T-helper 1 cell treated with Interleukin-12 subunit alpha and Interleukin-12 subunit beta and Interleukin-4 antibody, amounts not matched to agents 30 μg/mL and 1 μg/mL, for 36 hours (primary cell): ENCODE measurements at regions not wholly inside any gene's neighbourhood (a gene's known extent, or its start where the extent isn't known, plus 50 kb on each side); places are given as distances from the start of the nearest gene placed in this dataset.
"Not testable (repeated sequence)": the region's sequence is repeated elsewhere in the genome, so short reads cannot be mapped to it uniquely, and the experiment has no call there.

ENCODE experiments used
- H3K27ac Mint-ChIP-seq: one replicate; pipeline ENCODE4 v1.8.0; 2021; ENCODE audit warnings: mild to moderate bottlenecking, mixed read lengths
- H3K27me3 Mint-ChIP-seq: one replicate; pipeline ENCODE4 v1.8.0; 2021; ENCODE audit warnings: low read depth, mixed read lengths
- H3K36me3 Mint-ChIP-seq: one replicate; pipeline ENCODE4 v1.8.0; 2021; ENCODE audit warnings: low read depth, mixed read lengths
- H3K4me1 Mint-ChIP-seq: one replicate; pipeline ENCODE4 v1.8.0; 2021; ENCODE audit warnings: low read depth, mixed read lengths
- H3K4me3 Mint-ChIP-seq: one replicate; pipeline ENCODE4 v1.8.0; 2021; ENCODE audit warnings: mild to moderate bottlenecking, moderate library complexity, mixed read lengths
- H3K9me3 Mint-ChIP-seq: one replicate; pipeline ENCODE4 v1.8.0; 2021; ENCODE audit warnings: mixed read lengths

DNA sequence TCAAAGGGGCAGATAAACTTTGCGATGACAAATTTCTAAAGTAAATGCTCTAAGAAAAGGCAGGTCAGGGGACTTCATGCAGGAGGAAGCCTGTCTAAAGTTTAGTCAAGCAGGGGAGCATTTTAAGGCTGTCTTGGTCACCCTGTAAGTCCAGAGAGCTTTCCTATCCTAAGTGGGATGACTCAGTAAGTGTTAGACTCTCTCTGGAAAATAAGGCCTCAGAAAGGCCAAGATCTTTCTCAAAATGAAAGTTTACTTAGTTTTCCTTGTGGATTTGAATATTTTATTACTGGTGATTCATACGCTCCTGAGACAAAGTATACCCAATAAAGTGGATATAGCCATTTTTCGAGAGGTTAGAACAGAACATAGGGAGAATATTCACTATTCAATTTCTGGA, 806.9 kb upstream of the CDH9 start:
- no peaks in the 10 kb centered on the region for H3K27me3 Mint-ChIP-seq
- no peak overlapping the region for H3K27ac Mint-ChIP-seq
- H3K36me3 Mint-ChIP-seq: no peaks in the 10 kb centered on the region
- H3K9me3 Mint-ChIP-seq: peaks cover 44% of the 10 kb centered on the region
- H3K4me3 Mint-ChIP-seq: no peak overlapping the region
- H3K4me1 Mint-ChIP-seq: no peaks in the 10 kb centered on the region

DNA sequence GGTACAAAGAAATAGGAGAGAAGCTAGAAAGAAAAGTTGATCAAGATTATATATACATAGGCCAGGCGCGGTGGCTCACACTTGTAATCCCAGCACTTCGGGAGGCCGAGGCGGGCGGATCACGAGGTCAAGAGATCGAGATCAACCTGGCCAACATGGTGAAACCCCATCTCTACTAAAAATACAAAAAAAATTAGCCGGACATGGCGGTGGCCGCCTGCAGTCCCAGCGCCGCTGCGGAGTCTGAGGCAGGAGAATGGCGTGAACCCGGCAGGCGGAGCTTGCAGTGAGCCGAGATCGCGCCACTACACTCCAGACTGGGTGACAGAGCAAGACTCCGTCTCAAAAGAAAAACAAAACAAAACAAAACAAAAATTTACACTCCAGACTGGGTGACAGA, 798.3 kb upstream of the CDH9 start:
- H3K4me1 Mint-ChIP-seq, H3K27me3 Mint-ChIP-seq, H3K36me3 Mint-ChIP-seq, H3K27ac Mint-ChIP-seq, H3K4me3 Mint-ChIP-seq: not testable (repeated sequence)
- peaks cover 17% of the 10 kb centered on the region for H3K9me3 Mint-ChIP-seq

GRCh38 chr5:27832886-27833285, 794.5 kb upstream of the CDH9 start:
- H3K4me1 Mint-ChIP-seq: no peaks in the 10 kb centered on the region
- H3K27ac Mint-ChIP-seq: no peak overlapping the region
- no peak overlapping the region for H3K4me3 Mint-ChIP-seq
- H3K36me3 Mint-ChIP-seq: no peaks in the 10 kb centered on the region
- H3K9me3 Mint-ChIP-seq: peaks cover 17% of the 10 kb centered on the region
- no peaks in the 10 kb centered on the region for H3K27me3 Mint-ChIP-seq

- Mint-ChIP-seq H3K27me3 (no peaks in the 10 kb centered on the region), H3K9me3 (peaks cover 13% of the 10 kb centered on the region), H3K27ac (no peak overlapping the region), H3K4me3 (no peak overlapping the region), H3K36me3 (no peaks in the 10 kb centered on the region), H3K4me1 (no peaks in the 10 kb centered on the region)
Observed at GRCh38 chr5:27830546-27830945, 792.2 kb upstream of the CDH9 start.

DNA sequence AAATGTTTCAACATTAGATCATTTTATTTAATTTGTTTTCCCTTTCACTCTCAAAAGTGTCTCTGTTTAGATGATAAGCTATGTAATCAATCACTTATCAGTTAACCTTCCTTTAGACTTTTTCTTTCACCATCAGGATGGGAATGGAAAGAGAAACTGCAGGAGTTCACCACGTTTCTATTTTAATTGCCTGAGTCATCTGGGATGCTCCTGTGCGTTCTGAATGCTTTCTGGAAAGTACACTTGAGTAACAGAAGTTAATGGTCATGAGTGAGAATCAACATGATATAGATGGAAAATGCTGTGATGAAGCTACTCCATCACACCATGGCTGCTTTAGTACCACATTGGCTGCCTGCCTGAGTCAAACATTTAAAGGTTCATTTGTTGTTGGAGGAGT, 783.3 kb upstream of the CDH9 start:
- Mint-ChIP-seq H3K36me3 (no peaks in the 10 kb centered on the region), H3K27ac (no peak overlapping the region), H3K4me3 (no peak overlapping the region), H3K4me1 (no peaks in the 10 kb centered on the region), H3K9me3 (peaks cover 17% of the 10 kb centered on the region), H3K27me3 (no peaks in the 10 kb centered on the region)

- no peaks in the 10 kb centered on the region for H3K36me3 Mint-ChIP-seq
- no peak overlapping the region for H3K4me3 Mint-ChIP-seq
- no peaks in the 10 kb centered on the region for H3K4me1 Mint-ChIP-seq
- peaks cover 23% of the 10 kb centered on the region for H3K9me3 Mint-ChIP-seq
- no peaks in the 10 kb centered on the region for H3K27me3 Mint-ChIP-seq
- no peak overlapping the region for H3K27ac Mint-ChIP-seq
Observed at GRCh38 chr5:27818888-27819287, 780.5 kb upstream of the CDH9 start.

GRCh38 chr5:27814983-27815382, 776.6 kb upstream of the CDH9 start:
- H3K27ac Mint-ChIP-seq: no peak overlapping the region
- no peaks in the 10 kb centered on the region for H3K4me1 Mint-ChIP-seq
- no peaks in the 10 kb centered on the region for H3K27me3 Mint-ChIP-seq
- H3K36me3 Mint-ChIP-seq: no peaks in the 10 kb centered on the region
- no peak overlapping the region for H3K4me3 Mint-ChIP-seq
- H3K9me3 Mint-ChIP-seq: peaks cover 30% of the 10 kb centered on the region

DNA sequence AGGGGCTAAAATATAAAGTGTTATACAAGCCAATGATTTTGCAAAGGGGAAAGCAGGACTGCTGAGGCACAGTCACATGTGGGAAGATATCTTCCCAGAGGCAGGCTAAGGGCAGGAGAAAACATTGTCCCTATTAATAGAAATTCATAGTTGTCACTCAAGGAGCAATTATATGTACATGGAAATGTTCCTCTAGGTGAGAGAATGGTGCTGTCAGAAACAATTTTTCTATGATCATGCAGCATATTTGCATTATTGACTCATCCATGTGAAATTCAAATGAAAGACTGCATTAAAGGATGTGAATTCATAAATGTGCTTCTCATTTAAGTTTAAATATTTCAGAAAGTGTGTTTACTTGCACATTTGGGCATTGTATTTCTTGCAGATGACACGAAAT, 775.9 kb upstream of the CDH9 start:
- no peak overlapping the region for H3K27ac Mint-ChIP-seq
- H3K9me3 Mint-ChIP-seq: peaks cover 37% of the 10 kb centered on the region
- H3K4me1 Mint-ChIP-seq: no peaks in the 10 kb centered on the region
- H3K4me3 Mint-ChIP-seq: no peak overlapping the region
- no peaks in the 10 kb centered on the region for H3K27me3 Mint-ChIP-seq
- H3K36me3 Mint-ChIP-seq: no peaks in the 10 kb centered on the region

- H3K4me1 Mint-ChIP-seq: no peaks in the 10 kb centered on the region
- no peaks in the 10 kb centered on the region for H3K27me3 Mint-ChIP-seq
- H3K27ac Mint-ChIP-seq: no peak overlapping the region
- no peak overlapping the region for H3K4me3 Mint-ChIP-seq
- H3K36me3 Mint-ChIP-seq: no peaks in the 10 kb centered on the region
- H3K9me3 Mint-ChIP-seq: peaks cover 28% of the 10 kb centered on the region
Observed at GRCh38 chr5:27810458-27810857, 772.1 kb upstream of the CDH9 start.

DNA sequence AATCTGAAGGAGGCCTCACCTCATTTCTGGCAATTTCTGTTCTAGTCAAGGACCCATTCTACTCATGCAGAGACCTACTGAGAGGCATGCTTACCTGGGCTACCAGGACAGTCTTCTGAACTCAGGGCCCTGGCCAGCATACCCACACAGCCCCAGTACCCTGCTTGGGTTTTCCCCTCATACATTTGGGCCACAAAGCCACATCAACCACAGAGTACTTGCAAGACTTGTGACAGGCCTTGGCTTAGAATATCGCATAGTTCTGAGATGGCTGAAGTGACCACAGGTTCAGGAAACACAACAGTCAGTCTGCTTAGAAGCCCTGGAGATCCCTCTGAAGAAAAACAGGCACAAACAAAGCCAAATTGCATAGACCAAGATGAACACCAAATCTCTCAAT, 758.8 kb upstream of the CDH9 start:
- H3K9me3 Mint-ChIP-seq: peaks cover 14% of the 10 kb centered on the region
- H3K27me3 Mint-ChIP-seq: no peaks in the 10 kb centered on the region
- no peak overlapping the region for H3K27ac Mint-ChIP-seq
- no peaks in the 10 kb centered on the region for H3K4me1 Mint-ChIP-seq
- no peak overlapping the region for H3K4me3 Mint-ChIP-seq
- no peaks in the 10 kb centered on the region for H3K36me3 Mint-ChIP-seq

- H3K9me3 Mint-ChIP-seq: peaks cover 20% of the 10 kb centered on the region
- H3K27me3 Mint-ChIP-seq: no peaks in the 10 kb centered on the region
- H3K4me1 Mint-ChIP-seq: no peaks in the 10 kb centered on the region
- H3K27ac Mint-ChIP-seq: no peak overlapping the region
- H3K4me3 Mint-ChIP-seq: no peak overlapping the region
- H3K36me3 Mint-ChIP-seq: no peaks in the 10 kb centered on the region
Observed at GRCh38 chr5:27788184-27788583, 749.8 kb upstream of the CDH9 start.

DNA sequence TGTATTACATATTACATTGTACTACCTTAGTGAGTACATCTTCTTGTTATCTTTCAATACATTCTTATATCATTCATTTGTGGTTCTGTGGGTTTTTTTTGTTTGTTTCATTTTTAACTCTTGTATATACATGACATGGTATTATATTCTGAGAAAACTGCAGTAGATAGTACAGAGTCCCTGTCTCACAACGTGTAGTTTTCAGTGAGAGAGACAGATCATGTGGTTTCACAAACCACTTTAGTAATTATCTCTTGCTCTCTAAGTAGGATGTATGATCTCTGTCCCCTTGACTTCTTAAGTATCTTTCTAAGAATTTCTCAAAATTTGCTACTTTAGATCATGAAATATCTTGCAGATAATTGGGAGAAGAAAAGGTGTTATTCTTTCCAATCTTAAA, 745.9 kb upstream of the CDH9 start:
- Mint-ChIP-seq H3K27me3 (no peaks in the 10 kb centered on the region), H3K4me1 (no peaks in the 10 kb centered on the region), H3K4me3 (no peak overlapping the region), H3K27ac (no peak overlapping the region), H3K9me3 (peaks cover 23% of the 10 kb centered on the region), H3K36me3 (no peaks in the 10 kb centered on the region)

DNA sequence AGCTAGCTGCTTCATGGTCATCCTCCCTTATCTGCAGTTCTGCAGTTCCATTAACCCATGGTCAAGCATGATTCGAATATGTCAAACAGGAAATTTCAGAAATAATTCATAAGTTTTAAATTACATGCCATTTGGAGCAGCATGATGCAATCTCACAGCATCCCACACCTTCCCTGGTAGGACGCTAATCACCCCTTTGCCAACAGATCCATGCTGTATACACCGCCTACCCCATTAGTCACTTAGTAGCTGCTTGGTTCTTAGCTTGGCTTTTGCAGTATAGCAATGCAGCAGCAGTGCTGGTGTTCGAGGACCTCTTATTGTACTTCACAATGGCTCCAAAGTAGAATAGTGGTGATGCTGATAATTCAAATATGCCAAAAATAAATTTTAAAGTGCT, 739.7 kb upstream of the CDH9 start:
- peaks cover 9% of the 10 kb centered on the region for H3K9me3 Mint-ChIP-seq
- no peak overlapping the region for H3K4me3 Mint-ChIP-seq
- H3K27me3 Mint-ChIP-seq: no peaks in the 10 kb centered on the region
- no peaks in the 10 kb centered on the region for H3K36me3 Mint-ChIP-seq
- H3K27ac Mint-ChIP-seq: no peak overlapping the region
- no peaks in the 10 kb centered on the region for H3K4me1 Mint-ChIP-seq

DNA sequence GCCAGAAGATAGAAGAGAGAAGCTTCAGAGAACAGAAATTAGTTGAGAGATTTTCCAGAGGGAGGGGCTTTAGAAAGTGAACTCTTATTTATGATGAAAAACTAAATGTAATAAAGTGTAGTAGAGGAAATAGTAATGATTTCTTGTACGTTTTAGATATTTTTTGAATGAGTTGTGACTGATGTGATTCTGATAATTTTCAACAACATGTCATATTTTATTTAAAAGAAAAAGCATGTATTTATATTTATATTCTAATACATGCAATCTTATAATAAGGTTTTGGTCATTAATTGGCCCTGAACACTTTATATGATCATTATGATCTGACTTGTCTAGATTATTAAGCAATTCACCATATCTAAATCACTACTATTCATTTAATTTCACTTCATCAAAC, 735.2 kb upstream of the CDH9 start:
- Mint-ChIP-seq H3K9me3 (peaks cover 16% of the 10 kb centered on the region), H3K27me3 (no peaks in the 10 kb centered on the region), H3K27ac (no peak overlapping the region), H3K4me1 (no peaks in the 10 kb centered on the region), H3K4me3 (no peak overlapping the region), H3K36me3 (no peaks in the 10 kb centered on the region)

- H3K27ac Mint-ChIP-seq: no peak overlapping the region
- no peaks in the 10 kb centered on the region for H3K27me3 Mint-ChIP-seq
- no peaks in the 10 kb centered on the region for H3K4me1 Mint-ChIP-seq
- peaks cover 19% of the 10 kb centered on the region for H3K9me3 Mint-ChIP-seq
- H3K36me3 Mint-ChIP-seq: no peaks in the 10 kb centered on the region
- no peak overlapping the region for H3K4me3 Mint-ChIP-seq
Observed at GRCh38 chr5:27773166-27773565, 734.8 kb upstream of the CDH9 start.

GRCh38 chr5:27769748-27770402, 731.5 kb upstream of the CDH9 start:
- no peaks in the 10 kb centered on the region for H3K36me3 Mint-ChIP-seq
- H3K9me3 Mint-ChIP-seq: peaks cover 35% of the 10 kb centered on the region
- no peaks in the 10 kb centered on the region for H3K4me1 Mint-ChIP-seq
- H3K27ac Mint-ChIP-seq: no peak overlapping the region
- no peak overlapping the region for H3K4me3 Mint-ChIP-seq
- no peaks in the 10 kb centered on the region for H3K27me3 Mint-ChIP-seq
